NCI-H2107 treated with DMSO at 0.1 percent for 48 hours (cell line): ENCODE measurements at regions not wholly inside any gene's neighbourhood (a gene's known extent, or its start where the extent isn't known, plus 50 kb on each side); places are given as distances from the start of the nearest gene placed in this dataset.

Experiments
- DNase-seq: peaks from one replicate; lab custom pipeline; 2025; ENCODE audit not compliant: unreplicated experiment; lab: John Stamatoyannopoulos, UW

DNA sequence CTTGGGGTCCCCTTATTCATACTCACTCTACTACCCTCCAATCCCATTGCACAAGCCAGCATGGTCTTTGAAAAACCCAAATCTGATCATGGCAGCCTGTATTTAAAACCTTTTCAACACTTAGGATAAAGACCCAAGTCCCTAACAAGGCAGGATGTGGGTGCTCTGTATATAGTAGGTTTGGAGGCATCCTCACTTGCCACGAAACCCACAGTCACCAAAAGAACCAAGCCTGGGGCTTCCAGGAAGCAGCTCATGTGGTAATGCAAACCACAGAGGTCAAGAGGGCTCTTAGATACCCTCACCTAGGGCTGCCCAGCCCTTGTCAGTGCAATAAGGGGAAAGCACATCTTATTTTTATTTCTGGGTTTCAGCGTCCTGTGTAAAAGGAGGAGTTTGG is 218.6 kb upstream of the ASIC2 start:
- DNase-seq: no peak

DNA sequence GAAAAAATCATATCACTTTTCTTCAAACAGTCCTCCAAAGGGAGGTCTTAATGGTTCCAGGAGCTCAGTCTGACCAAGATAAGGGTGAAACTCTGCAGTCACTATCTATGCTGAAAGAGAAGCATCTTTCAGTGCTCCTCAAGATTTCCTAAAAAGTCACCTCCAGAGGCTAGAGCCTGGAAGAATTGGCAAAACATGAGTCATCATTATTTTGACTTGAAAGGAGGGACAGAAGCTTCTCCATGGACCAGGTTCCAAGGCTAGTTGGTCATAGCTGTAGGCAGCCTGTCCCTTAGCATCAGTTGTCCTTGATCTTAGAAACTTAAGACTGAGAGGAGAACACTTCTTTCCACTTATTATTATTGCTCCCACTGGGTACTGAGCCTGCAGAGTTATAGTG is 219.0 kb upstream of the ASIC2 start:
- no peak for DNase-seq

DNA sequence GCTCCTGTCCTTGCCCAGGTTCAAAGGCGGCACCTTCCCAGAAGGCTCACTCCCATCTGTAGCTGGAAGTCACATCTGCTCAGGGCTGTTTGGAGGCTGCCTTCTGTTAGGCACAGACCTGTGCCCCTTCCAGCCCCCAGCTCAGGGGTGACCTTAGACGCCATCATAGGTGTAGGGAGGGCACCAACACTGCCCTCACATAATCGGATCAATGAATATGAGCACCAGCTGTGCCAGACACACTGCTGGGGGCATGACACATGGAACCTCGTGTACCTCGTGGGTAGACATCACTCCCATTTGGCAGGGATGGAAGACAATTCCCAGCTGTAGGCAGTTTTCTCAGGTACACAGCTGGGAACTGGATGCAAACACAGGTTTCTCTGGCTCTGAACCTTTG is 220.7 kb upstream of the ASIC2 start:
- no peak for DNase-seq

DNA sequence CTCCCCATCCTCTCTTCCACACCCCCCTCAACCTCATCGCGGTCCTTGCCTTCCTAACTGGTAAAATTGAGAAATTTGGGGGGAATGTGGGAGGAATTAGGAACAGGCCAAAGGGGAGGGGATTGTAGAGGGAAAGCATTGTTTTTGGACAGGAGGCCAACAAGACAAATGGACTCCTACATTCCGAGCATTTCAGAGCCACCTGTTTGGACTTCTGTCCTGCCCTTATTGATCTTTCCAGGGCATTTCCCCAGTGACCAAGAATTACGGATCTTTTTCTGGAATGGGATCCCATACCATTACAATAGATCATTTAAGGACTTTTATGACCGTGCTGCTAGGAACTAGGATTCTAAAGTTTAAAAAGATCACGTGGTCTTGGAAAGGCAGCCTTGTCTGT is 221.3 kb upstream of the ASIC2 start:
- DNase-seq: no peak

DNA sequence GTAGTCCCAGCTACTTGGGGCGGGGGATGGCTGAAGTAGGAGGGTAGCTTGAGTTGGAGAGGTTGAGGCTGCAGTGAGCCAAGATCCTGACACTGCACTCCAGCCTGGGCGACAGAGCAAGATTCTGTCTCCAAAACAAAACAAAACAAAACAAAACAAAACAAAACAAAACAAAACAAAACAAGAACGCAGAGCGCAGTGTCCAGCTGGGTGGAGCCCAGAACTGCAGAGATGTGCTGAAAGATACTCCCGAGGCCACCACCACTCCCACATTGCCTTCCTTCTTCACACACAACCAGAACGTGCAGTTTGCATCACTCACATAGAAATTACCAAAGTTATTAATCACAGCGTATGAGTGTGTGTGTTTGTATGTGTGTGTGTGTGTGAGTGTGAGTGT is 222.9 kb upstream of the ASIC2 start:
- DNase-seq: no peak

DNA sequence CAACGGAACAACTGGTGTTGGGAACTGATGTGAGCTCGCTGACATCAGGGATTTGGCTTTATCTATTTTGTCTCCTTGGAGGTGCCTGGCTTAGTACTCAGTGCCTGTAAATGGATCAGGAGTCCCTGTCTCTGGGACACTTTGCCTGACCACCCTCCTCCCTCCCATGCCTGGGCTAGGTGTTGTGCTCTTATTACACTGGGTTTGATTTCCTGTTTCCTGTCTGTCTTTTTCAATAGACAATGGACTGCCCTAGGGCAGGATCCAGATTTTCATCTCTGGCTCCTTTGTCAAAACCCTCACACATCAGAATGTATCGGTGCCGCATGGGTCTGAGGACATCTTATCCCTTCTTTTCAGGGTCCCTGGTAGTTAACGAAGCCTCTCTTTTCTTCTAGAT is 223.6 kb upstream of the ASIC2 start:
- no peak for DNase-seq

DNA sequence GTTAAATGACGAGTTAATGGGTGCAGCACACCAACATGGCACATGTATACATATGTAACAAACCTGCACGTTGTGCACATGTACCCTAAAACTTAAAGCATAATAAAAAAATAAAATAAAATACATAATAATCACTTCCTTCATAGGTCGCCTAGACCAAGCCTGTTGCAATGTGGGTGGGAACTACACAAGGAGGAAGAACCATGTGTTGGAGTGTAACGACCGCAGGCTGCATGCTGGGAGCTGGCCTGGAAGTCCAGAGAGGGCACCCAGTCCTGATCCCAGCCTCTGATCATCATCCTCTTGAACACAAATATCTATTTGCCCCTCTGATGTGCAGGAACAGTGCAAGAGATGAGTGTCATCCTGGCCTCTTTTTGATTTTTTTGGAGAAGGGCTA is 224.7 kb upstream of the ASIC2 start:
- DNase-seq: no peak

DNA sequence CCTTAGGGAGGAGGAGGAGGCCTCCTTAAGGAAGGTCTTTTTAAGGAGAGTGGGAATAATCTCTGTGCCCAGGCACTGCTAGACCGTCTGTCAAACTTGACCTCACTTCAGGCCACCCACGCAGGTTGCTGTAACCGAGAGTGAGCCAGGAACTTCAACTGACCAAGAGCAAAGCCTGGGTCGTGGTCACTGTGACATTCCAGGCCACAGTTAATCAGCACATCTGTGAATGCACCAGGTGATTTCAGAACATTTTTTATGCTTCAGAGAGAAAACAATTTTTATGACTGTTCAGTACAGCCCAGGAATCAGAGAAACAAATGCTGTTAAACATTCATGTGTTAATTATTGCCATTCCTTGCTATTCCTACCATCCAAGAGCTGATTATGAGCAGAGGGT is 226.6 kb upstream of the ASIC2 start:
- no peak for DNase-seq

DNA sequence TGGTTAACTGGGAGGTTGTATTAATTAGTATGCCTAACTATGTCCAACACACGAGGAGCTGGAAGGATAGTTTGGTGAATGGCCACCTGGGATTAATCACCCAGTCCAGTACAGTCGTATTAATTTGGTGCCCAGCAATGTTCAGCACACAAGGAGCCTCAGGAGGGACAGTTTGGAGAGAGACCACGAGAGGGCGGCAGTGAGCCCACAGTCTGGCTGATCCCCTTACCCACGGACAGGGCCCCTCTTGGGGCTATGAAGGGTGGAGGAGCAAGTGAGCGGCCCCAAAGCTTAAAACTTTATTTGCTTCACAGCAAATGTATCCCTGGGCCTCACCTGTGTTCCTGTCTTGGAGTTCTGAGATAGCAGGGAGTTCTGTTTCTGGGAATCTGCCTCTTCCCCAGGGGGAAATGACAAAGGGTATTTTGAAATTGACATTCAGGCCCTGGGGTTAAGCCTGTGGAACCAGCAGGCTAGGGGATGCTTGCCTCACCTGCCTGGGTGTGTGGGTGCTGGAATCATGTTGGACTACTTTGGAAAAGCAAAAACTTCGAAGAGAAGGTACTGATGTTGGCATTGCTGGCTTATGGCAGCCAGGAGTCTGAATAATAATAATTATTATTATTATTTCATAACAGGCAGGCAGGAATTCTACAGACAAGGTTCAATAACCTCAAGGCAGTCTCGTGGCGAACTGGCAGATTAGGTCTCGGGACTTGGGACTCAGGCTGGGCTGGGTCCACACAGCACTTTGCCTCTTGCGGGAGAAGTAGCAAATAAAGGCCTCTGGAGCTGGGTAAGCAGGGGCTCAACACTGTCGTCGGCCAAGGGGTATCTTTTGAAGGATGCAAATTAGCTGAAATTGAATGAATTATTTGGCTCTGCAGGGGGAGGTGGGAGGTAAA is 227.6 kb upstream of the ASIC2 start:
- peak; percentile 1 for DNase-seq

DNA sequence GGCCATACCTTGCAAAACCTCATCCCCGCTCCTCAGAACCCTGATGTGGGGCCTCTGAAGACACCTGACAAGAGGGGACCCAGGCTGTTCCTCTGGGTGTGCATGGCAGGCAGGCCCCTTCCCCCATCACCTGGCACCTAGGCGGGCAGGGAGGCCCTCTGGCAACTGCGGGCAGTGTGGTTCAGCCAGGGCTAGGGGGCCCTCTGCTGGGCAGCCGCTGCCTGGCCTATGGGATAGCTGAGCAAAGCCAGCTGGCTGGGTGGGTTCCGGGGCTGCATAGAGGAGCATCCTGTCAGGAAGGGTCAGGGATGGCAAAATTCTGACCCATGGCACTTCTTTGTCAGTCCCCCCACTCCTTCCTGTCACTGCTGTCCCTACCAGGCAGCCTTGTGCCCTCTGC is 228.7 kb upstream of the ASIC2 start:
- no peak for DNase-seq

DNA sequence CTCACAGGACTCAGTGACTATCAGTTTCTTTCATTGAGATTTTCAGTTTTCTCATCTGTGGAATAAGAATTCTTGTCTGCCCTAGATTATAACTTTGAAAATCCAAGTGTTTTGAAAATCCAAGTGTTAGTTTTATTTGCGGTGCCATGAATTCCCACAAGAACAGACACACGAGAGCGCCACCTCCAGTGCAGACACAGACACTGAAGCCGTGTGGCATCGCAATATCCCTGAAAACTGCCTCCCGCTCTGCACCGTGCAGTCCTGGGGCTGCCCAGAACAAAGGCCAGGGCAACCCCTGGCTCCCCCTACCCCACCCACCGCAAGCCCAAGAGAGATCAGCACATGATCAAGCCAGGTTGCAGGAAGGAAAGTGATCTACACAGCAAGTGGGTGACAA is 229.5 kb upstream of the ASIC2 start:
- DNase-seq: no peak

DNA sequence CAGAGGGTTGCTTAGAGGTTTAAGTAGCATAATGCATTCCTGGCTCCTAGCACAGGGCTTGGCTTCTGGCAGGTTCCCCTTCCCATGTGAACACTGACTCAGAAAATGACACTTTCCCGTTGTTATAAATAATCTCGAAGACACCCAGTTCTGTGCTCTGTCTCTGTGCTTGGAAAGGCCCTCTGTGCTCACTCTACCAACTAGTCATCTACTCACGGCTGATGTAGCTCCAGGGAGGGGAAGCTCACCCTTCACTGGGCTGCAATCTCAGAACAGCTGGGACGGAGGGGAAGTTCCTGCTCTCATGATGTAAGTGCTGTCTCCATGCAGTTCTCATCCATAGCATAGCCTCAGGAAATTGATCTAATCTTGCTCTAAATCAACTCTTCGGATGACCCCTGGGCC is 230.5 kb upstream of the ASIC2 start:
- no peak for DNase-seq

DNA sequence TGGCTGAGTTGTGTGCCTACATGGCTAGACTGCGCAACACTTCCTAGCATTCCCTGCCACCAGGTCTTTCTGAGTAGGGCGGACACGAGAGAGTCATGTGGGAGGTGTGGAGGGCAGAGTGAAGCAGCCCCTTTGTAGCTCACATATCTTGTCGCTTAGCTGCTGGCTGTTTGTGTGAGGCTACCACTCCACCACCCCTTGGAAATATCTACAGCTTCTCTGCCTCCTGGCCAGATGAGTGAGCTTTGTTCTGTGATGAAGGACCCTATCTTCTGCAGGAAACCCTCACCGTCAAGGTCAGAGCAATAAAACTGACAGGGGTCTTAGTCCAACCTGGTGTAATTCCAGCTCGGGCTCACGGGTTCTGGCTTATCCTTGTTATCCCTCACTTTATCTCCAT is 232.1 kb upstream of the ASIC2 start:
- no peak for DNase-seq

DNA sequence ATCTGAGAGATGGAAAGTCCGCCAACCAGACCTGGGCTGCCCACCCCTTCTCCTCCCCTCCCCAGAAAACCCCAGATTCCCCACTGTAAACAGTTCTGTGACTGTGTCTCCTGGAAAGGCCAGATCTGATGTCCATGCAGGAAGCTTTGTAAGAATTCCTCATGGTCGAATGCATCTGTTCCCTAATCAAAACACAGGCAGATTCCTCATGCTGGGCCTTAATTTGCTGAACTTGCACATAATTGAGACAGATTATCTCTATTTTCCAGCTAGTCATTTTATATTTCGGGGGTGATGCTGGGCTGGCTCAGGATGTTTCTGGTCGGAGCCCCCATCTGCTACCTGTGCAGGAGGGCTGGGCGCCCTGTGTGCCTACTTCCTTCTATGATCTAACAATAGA is 233.6 kb upstream of the ASIC2 start:
- DNase-seq: no peak

DNA sequence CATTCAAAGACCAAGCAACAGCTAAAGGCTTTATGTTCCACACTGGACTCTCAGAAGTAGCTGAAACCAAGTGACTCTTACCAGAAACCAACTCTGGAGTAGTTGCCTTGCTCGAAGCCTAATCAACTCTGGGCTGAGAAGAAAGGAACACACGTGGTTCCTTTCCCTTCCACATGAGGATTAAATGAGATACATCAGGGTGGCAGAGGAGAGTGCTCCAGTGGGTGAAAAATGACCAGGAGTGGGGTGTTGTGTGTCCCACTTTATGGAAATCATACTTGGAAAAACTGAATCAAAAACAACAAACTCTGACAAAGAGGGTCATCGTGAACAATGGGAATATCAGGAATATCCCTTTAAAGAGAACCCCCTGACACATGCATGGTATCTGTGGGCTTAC is 234.2 kb upstream of the ASIC2 start:
- no peak for DNase-seq

DNA sequence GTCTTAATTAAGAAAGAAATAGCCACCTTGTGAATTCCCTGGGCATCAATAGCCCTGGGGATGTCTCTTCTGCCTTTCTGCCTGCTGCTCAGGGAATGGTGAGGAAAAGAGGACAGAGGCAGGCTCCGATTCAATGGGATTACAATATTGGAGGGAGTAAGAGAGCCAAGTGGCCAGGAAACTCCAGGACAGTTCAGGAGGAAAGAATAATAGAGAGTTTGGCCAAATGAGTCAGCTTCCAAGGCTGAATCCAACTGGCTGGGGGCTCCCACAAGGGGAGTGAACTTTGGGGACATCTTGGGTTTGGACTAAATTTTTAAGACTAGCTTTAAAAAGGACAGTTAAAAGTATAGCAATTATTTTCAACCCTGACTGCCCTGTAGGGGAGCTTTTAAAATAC is 235.8 kb upstream of the ASIC2 start:
- no peak for DNase-seq

DNA sequence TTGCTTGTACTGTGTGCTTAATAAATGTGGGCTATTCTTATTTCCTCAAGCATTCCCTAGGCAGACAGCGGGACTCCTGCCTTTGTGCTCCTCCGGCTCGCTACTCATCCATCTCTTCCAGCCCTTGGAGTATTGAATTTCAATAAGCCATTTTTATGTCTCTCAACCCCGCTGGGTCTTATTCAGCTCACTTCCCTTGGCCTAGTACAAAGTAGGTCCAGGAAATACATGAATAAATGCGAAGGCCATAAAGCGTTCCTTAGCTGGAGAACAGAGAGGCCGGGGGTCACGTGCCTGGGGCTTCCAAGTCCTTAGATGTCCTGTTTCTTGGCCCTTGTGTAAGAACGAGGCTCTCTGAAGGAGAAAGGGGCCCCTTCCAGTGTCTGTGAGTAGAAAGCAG is 236.7 kb upstream of the ASIC2 start:
- DNase-seq: no peak

DNA sequence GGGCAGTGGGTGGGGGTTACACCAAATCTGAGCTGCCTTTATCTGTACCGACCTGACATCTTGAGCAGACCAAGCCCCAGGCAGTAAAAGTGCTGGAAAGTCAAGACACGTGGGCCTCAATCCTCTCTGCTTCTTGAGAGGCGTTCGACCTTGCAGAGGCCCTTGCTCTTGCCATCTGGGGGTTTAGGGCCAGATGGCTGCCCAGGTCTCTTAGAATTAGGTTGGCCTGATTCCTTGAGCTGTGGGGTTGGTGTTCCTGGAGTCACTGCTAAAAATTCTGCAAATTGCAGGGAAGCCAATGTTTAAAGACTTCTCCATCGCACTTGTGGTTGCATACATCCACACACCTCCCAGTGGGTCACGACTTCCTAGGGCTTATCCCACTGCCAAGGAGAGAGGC is 238.2 kb upstream of the ASIC2 start:
- no peak for DNase-seq

DNA sequence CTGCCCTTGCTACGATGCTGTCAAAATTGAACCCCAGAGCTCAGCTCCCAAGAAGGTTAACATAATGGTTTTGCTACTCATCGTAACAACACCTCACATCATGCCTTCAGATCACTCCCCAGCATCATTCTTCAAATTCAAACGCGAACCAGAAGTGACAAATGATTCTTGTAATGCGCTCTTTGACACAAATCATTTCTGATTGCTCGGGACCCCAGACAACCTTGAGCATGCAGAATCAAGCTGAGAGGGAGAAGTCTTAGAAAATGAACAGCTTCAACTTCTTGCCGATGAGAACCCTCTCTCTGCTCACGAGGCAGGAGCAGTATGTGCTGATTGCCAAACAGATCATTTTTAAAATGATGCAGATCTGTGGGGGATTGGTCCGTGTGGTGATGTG is 241.0 kb upstream of the ASIC2 start:
- no peak for DNase-seq

DNA sequence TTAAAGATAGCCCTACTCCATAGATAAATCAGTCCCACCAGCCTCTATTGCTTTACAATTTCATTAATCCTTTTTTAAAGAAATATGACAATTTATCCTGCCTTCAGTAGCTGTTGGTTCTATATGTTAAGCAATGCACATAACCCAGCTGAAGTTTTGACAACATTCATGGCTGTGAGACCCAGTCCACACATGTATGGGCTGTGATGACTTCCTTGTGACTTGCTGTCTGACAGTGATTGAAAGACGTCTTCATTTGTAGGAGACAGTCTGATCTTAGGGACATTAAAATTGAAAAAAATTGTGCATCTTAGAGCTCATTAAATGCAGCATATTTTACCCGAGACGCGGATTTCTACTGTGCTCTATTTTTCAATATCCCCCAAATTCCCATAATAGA is 252.0 kb upstream of the ASIC2 start:
- DNase-seq: no peak

DNA sequence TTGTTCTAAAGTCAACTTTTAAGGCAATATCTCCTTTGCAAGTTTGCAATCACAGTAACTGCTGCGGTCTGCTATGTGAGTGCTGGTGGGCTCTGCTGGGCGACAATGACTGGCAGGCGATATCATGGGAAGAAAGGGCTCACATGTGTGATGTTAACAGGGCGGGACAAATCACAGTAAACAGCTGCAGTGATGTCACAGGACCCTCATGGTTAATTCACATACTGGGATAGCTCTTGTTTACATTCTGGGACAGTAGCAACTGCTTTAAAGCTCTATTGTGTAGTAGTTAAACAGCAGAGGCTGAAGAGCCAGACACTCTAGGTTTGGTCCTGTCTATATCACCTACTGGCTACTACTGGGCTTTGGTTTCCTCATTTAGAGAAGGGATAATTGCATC is 257.2 kb upstream of the ASIC2 start:
- DNase-seq: no peak

DNA sequence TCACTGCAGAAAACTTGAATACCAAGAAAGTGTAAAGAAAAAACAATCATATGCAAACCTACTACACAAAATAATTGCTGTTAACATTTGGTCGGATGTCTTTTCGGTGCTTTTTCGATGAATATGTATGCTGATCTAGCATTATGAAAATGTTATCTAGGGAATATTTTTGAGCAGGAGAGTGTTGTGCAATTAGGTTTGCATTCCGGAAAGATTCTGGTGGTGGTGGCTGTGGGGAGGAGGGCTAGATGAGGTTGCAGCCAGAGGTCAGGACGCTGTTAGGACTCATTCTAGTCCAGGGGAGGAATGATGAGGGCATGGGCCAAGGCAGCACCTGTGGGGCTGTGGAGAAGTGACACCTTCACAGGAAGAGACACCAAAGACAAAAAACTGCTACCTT is 258.0 kb upstream of the ASIC2 start:
- DNase-seq: no peak

DNA sequence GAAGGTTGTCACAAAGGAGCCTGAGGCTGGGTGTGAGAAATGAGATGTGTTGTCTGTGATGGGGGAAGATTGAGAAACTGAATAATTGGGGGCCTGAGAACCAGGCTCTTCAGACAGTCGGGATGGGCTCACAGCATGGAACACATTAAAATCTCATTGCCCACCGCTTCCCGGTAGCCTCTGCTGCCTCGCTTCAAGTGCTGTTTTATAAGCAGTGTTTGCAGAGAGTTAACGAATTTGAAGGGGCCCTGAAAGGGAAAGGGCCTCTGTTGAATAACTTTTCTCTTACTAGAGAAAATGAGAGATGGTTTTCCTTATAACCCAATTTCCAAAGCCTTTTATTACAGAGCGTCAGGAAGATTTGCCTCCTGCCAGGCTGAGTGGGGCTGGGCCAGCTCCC is 258.8 kb upstream of the ASIC2 start:
- DNase-seq: no peak
